ENCODE measurements at regions not wholly inside any gene's neighbourhood (a gene's known extent, or its start where the extent isn't known, plus 50 kb on each side); places are given as distances from the start of the nearest gene placed in this dataset.

DNA sequence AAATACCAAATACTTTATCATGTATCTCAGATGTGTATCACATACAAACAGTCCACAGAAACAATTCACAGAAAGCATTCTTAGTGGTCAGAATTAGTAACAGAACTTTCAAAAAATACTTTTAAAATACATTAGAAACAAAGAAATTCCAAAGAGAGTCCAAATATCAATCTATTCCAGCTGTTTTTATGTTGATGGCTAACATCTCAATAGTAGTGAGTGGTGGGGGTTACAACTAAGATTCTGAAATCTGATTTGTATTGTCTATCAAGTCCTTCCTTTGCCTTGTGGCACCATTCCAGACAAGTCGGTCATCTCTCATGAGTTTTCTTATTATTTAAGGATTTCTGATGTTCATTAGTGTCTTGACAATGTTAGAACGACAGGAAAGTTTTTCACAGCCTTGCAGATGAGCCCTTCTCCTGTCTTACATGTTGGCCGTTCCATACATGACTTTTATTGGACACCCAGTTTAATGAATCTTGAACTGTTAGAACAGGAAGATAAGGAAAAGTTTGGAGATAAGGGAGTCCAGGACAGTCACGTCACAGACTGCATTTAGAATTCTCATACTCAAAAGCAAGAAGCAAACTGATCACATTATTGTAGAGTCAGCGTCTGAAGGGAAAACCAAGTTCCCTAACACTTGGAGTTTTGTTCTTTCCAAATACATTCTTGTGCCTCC, 410.3 kb downstream of the PID1 start:
- no peak for DNase-seq

DNA sequence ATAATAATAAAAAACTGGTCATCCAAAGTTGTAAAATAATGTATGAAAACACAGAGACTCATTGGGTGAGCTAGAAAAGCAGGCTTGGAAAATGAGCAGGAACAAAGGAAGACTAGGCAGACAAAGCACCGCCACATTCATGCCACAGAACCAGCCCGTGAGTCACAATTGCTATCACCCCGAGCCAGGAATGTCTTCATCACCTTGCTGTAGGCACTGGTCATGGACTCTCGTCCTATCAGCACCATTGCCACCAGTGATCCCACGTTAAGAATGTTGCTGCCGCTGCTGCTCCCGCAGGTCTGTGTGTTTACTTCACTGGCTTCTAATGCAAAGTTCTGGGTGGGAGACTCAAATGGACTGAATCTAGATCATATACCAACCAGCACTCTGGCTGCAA, 417.9 kb downstream of the PID1 start:
- no peak for DNase-seq

DNA sequence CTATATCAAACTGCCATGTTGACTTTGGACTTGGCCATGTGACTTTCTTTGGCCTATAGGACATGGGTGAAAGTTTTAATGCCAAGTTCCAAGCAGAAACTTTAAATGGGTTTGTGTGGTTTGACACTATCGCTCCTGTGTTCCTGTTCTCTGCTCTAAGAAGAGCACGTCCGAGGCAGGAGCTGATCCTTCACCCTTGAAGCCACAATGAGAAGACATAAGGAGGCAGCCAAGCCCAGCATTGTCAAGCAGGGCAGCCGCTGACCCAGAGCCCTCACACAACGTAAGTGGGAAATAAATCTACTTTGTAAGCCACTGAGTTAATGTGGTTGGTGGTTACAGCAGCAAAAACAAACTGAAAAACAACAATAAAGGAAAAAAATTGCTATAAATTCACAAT, 422.4 kb downstream of the PID1 start:
- no peak for DNase-seq

DNA sequence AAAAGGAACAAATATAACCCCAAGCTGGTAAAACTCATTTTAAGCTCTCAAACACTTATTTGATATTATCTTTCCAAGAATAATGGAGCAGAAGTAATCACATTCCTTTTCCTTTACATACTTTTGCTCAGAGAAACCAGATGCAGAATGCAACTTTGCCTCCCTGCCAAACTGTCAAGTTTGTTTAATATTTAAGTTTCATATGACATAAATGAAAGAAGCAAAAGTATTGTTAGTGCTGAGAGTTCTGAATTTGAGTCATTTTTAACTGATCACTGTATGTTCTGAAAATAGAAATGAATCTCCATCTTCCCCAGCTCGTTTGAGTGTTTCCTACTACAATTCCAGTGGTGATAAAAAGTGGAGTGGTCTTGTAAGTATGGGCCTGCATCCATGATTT, 423.4 kb downstream of the PID1 start:
- DNase-seq = no peak

DNA sequence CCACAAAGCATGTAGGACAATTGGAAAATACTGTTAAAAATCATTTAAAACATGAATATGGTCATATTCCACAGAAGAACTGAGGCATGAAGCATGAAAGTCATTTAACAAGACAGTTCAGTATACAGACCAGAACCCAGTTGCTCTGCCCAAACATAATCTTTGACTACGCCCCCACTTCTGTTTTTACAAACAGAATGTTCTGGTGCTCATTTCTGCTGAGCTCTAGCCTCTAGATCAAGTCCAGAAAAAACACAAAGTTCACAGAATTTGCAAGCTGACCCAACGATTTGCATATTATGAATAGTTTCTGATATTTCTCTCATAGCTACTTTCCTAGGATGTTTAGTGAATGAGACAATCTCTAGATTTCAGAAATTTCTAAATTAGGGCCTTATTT, 424.9 kb downstream of the PID1 start:
- no peak for DNase-seq

DNA sequence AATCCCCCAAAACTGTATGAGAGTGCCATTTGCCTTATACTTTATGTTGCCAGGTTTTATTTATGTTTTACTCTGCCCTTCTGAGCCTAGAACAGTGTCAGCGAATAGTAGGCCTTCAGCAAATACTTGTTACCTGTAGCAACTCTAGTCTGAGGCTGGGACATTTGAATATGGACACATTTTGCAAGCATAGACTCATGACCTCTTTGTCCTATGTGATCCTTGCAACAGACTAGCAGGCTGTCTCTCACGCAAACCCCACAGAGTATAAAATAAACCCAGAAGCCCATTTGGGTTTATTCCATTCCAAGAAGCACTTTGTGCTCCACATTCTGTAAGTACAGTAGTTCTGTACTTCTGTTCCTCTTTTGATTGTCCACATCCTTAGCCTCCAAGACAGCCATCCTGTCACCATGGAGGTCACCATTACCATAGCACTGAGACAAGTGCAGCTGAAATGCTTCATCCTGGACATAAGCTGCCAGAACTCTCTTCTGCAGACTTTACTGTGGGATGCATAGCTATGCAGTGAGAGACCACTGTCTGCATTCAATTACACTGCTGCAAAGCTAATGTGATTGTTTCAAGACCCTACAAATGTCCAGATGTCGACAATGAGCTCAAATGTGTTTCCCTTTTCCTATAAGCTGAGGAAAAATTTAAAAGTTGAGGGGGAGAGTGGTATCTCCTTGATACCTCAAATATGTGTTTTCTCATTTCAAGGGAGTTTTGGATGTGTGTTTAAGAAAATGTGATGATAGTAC, 425.7 kb downstream of the PID1 start:
- no peak for DNase-seq

DNA sequence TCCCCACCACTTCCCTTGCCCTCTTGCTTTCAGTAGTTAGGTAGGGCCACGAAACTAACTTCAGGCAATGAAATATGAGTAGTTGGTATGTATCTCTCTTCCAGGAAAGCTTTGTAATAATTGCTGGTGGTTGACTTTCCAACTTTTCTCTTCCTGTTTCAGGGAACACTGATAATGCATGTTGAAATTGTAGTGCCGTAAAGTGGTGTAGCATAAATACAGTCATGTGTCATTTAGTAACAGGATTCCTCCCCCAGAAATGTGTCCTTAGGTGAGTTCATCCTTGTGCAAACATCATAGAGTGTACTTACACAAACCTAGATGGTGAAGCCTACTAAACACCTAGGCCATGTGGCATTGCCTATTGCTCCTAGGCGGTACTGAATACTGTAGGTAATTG, 429.2 kb downstream of the PID1 start:
- peak; percentile 5 for DNase-seq

DNA sequence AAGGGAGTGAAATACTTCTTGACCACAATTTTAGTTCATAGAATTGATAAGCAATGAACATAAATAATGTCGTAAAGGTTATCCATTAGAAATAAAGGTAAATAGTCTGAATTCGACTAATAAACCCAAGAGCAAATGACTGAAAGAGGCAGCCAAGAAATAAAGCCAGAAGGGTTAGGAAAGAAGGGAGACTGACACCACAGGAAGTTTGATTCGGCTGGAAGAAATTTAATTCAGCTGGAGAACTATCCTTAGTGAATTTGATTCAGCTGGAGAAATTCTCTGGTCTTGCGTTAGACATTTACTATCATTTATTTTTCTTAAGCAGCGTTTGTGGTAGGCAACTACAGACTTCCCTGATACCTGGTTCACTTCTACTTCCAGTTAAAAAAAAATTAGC, 429.6 kb downstream of the PID1 start:
- no peak for DNase-seq

DNA sequence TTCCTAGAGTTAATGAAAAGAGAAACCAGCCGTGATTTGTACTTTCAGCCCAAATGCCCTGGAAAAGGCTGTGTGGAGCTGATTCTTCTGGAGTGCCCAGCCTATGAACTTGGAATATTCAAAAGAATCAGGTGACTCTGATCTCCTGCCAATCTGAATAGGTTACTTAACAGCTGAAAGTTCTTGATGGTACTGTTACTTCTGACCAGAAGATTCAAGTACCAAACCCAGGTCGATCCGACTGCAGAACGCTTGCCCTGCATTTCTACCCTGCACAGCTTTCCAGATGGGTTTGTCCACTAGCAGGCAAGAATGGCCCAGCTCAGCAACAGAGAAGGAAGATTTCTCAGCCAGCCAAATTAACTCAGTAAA, 430.4 kb downstream of the PID1 start:
- DNase-seq = no peak

DNA sequence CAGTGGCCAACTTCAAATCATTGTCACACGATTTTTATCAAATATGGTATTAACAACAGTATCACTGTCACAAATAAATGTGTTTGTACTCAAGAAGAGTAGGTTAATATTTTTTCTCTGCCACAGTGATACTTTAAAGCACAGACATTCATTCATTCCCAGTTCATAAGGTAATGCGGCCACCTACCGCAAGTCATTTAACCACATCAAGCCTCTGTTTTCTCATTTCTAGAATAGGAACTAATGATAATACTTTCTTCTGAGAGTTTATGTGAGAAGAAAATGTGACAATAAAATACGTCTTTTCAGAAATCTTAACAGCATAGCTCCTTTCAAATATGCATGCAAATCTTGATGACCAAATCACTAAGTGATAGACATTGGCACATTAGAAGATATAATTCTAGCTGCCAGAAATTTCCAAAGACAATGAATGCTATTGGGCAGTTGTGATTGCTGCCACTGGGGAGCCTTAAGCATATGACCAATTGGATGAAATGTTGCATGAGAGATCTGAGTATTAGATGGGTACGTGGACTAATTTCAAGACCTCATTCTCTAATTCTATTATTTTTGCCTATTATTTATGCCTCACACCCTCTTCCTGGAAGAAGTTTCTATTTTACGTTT, 430.9 kb downstream of the PID1 start:
- no peak for DNase-seq

DNA sequence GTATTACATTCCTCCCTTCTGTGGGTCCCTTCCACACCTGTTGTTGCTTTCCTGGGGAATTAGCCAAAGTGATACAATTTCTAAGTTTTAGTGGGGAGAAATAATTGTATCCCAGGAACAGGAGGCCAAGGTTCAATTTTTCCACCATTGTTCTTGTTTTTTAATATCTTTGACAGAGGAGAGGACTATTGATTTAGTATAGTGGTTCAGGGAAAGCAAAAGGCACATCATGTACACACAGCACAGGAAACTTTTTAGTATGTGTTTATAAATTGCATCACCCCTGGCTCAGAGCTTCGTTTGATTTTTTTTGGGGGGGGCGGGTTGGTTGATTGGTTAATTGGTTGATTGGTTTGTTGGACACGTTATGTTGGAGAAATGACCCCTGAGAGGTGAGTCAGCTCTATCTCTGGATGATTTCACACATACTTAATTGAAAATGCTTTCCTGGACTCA, 431.6 kb downstream of the PID1 start:
- no peak for DNase-seq

DNA sequence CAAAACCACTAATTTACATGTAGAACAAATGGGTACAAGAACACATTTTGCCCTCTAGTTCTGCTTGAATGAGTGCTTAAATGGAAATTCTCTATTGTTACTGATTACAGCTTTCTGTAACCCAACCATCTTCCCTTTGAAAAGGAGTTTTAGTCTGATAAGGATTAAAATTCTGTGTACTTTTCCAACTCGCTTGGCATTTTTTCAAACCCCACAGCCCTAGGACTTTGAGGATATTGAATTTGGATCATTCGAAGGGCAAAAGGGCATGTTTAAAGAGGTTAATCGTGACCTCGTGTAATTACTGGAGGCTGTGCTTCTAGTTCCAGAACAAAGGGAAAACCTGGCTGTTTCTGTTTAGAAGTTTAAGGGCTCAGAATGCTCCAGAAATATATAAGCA, 432.3 kb downstream of the PID1 start:
- DNase-seq = no peak

DNA sequence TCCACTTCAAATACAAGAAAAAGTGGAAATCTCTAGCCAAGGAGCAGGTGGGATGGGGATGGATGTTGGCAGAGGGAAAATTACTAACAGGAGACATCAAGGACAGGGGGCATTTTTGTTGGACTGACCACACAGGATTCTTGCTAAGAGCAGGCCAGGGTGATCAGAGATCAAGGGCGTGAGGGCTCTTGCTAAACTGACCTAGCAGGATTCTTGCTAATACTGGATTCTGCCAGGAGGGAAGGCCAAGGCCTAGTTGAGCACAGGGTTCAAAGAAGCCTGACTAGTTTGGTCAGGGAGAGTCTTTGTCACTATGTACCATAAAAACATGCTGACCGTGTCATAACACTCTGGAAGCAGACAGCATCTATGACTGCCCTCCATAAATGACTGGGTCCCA, 442.7 kb downstream of the PID1 start:
- no peak for DNase-seq

DNA sequence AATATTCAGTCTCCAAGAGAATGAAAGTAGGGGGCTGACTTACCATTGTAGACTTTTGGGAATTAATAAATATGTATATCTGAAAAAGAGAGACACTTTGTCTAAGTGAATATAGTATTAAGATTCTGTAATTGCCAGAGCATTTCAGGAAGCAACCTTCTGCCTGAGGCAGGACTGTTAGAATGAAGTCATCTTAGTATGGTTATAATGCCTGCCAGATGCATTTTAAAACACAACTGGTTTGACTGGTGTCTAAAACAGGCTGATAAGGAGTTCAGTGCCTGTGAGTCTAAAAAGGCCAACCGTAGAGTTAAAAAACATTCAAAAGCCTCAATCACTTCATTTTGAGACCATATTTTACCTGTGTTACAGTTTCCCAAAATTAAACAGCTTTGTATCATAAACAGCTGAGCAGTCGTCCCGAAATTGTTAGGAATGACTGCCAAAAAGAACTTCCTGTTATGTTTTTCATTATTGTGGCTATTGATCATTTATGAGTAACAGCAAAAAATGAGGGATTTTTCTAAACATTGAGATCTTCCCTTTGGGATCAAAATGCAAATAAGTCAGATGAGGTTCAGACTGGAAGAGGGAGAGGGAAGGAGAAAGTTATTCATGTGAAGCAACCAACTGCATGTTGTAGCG, 443.9 kb downstream of the PID1 start:
- DNase-seq = no peak

DNA sequence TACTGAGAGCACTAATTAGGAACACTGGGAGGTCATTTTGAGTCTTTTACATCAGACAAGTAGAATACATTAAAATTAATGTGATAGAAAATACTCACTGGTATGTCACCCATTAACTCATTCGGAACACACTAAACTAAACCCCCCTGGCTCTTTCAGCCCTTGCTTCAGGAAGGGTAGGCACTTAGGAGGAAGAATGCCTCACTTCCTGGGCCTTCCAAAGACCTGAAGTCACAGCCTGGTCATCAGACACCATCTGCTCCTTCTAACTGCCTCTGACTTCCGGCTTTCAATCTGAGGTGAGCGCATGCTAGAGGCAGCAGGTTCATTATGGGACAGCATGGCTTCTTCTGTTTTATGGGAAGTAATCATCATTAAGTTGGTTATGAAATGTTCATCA, 451.4 kb downstream of the PID1 start:
- no peak for DNase-seq

DNA sequence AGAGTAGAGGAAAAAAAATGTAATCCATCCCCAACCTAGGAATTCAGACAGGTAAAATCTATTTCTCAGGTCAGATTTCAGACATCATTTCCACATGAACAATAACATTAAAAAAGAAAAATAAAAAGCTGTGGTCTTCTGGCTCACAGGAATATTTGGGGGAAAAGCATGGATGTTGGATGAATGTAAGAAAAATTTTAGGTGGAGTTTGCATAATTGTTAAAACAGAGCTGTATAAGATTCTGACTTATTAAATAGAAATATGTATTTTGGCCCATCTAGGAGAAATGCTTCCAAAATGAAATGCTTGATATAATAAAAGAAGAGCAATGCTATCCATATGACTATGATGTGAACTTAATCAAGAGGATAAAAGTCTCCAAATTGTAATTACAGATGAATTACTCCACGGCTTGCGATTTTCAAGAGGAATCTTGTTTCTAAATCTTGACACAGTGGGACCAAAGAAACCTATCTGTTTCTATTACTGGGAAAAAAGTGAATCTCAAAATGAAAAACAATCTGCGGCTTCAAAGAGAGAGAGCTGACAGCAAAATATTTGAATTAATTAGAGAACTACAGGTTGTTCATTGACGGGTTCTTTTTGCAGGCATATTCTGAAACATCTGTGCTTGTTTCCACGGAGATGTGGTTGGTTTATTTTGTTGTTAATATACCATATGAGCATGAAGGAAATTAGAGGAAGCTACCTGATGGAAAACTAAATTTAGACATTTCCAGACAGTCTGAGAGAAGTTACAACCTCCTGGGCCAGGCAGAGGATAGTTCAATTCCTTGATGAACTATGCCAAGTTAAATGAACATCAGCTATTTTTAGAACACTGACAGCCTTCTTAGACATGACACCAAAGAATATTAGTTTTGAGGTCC, 468.7 kb downstream of the PID1 start:
- DNase-seq = no peak

DNA sequence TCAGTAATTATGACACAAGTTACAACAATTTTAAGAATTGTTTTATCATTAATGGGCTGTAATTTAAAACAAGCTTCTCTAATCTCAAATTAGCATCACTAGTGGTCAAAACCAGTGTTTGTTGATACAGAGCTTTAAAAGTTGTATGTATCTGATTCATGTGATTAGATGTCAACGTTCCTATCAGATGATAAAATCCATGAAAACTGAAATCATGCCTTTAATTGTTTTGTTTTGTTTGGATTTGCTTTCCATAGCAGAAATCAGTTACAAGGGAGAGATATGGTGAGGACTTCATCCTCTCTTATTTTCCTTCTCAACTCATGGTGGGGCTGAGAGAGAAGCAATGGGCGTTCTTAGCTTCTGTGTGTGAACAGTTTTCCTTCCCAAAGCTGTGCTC, 469.6 kb downstream of the PID1 start:
- no peak for DNase-seq

DNA sequence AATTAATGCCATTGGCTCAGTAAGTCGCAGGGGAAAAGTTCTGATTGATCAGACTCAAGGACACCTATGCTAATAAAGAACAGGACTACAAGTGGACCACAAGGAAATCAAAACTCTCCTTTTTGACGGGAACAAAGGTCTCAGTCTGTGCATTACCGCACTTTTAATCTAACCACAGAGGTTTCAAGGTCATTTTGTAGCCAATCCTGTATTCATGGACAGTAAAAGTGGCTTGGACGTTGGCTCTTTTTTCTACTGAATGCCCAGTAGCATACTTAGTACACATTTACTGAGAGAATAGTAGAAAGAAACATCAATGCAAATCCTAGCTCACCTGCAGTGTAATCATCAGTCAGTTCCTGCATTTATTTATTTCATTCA, 471.9 kb downstream of the PID1 start:
- no peak for DNase-seq

DNA sequence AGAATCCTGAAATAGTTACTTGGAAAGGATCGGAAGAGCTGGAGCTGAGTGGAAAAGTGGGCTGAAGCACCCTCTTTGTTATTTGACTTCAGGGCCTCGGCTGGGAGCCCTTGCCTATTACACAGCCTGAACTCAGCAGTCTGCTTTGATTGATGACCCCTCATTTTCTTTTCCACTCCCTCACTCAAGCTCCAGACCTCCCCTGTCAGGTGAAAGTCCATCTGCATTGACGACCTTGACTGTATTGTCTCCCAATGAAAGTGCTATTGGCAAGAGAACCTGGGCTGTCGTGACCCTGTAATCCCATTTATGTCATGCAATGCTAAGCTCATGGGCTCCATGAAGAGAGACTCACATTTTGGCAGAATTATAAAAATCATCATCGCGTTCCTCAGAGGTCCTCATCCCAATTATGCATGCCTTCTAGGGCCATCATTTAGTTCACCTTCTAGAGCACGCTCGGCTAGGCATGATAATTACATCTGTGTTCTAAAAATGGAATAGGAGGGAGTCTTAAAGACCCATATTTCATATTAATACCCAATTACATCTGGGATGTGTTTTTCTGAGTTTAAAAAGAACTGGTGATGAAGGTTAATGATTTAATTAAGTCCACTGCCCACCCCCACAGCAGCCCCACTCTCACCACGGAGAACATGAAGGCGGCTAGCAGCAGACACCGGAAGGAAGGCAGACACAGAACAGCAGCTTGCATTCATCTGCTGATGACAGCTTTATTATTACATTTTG, 472.5 kb downstream of the PID1 start:
- DNase-seq = no peak

DNA sequence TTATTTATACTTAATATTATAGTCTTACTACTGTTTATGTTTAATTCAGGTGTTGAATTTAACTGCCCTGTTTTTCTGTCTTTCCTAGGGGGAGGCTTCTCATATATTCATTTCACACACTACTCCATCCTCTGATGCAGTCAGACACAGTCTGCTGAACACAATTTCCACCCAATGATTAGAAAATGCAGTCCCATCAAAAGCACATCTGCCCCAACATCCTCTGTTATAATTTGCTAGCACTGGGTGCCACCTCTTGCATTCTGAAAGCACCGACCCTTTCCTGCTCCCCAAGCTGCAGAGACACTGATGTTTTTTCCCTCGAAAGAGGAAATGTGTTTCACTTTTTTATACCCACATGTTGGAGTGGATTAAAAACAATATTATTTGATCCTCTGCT, 474.7 kb downstream of the PID1 start:
- DNase-seq = no peak

DNA sequence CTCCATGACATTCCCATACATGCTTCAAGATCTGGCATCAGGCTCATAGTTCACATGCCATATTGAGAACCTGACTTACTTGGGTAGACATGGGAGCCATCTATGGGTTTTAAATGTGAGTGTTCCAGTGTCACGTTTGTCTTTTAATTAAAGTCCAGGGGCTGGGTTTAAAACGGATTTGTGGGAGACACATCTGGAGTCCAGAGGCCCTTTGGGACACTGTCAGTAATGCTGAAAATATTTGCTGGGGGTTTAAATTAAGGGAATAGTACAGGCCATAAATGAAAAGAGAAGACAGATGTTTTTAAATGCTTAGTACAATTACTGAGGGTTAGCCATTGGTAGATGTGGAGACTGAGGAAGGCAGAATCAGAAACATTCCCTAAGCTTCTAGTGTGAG, 478.0 kb downstream of the PID1 start:
- DNase-seq = no peak

DNA sequence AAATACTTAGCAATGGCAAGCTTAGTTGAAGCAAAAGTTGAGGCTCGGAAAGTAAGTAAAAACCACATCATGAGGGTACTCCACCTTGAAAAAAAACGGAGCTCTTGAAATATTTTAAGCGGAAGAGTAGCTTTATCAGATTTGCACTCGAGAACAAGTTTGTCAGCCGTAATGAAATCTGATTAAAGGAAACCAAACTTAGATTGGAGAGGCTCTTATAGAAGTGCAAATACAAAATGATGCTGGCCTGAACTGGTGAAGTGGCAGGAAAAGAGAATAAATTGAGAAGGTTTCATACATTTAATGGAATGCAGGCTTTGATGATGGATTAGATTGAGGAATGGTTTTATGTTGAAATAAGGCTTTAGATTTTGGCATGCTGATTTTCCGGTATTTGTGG, 484.2 kb downstream of the PID1 start:
- DNase-seq = no peak
